SK-N-SH (cell line): ENCODE measurements at regions not wholly inside any gene's neighbourhood (a gene's known extent, or its start where the extent isn't known, plus 50 kb on each side); places are given as distances from the start of the nearest gene placed in this dataset.

Experiments
- CTCF ChIA-PET: fragments of 300-600, 350-600 bp; formaldehyde crosslinking; extraction: SDS; loops from one replicate; lab custom pipeline; 2021; lab: Yijun Ruan, JAX
- POLR2A ChIA-PET: fragments of 350-600 bp; sonication (Branson Sonifier 250); formaldehyde crosslinking; extraction: SDS; loops from one replicate; lab custom pipeline; 2020; ENCODE audit warnings: antibody characterized with exemption, inconsistent platforms; lab: Yijun Ruan, JAX
- DNase-seq: peaks from one replicate; pipeline ENCODE4 v3.0.0; 2012
- H2AFZ ChIP-seq: fragments of 200-600 bp; sonication (generic); 2 replicates; pipeline ENCODE4 v1.8.1; 2016; ENCODE audit warnings: antibody characterized with exemption, mild to moderate bottlenecking, low read depth
- H3F3A ChIP-seq: fragments of 200-600 bp; sonication (generic); replicated peaks from 2 replicates; pipeline ENCODE3; 2016; ENCODE audit warnings: antibody characterized with exemption, mild to moderate bottlenecking; ENCODE audit not compliant: insufficient read depth
- H3K27ac ChIP-seq, 2 experiments: fragments of 200-500 bp in 1 of 2; fragments of 200-600 bp in 1 of 2; sonication (Bioruptor generic) in 1 of 2; sonication (generic), shearing (Covaris generic) in 1 of 2; 2 replicates each; pipeline versions ENCODE4 v1.5.1 to v1.6.1; 2014 to 2016; ENCODE audit warnings: low read depth in 2 of 2, inconsistent platforms in 1 of 2, low read length in 1 of 2, mild to moderate bottlenecking in 1 of 2, mixed read lengths in 1 of 2
- H3K27me3 ChIP-seq: fragments of 200-600 bp; sonication (generic), shearing (Covaris generic); 2 replicates; pipeline ENCODE4 v1.6.1; 2016; ENCODE audit warnings: mixed run types; ENCODE audit not compliant: insufficient read depth
- H3K36me3 ChIP-seq, 2 experiments: fragments of 200-500 bp in 1 of 2; fragments of 200-600 bp in 1 of 2; sonication (Bioruptor generic) in 1 of 2; sonication (generic) in 1 of 2; replicated peaks in 1 of 2; 2 replicates each; pipeline versions ENCODE3 to v1.5.1; 2014 to 2016; ENCODE audit warnings: low read length in 1 of 2, mild to moderate bottlenecking in 1 of 2; ENCODE audit not compliant: insufficient read depth in 2 of 2, control insufficient read depth in 1 of 2
- H3K4me1 ChIP-seq, 2 experiments: fragments of 200-500 bp in 1 of 2; fragments of 200-600 bp in 1 of 2; sonication (Bioruptor generic) in 1 of 2; sonication (generic), shearing (Covaris generic) in 1 of 2; 2 replicates each; pipeline versions ENCODE4 v1.5.1 to v1.6.1; 2014 to 2016; ENCODE audit warnings: low read depth in 1 of 2, low read length in 1 of 2, mixed run types in 1 of 2; ENCODE audit not compliant: insufficient read depth in 2 of 2, control insufficient read depth in 1 of 2
- H3K4me2 ChIP-seq: fragments of 200-600 bp; sonication (generic), shearing (Covaris generic); 2 replicates; pipeline ENCODE4 v1.6.1; 2017; ENCODE audit warnings: mixed run types
- H3K4me3 ChIP-seq, 2 experiments: fragments of 200-500 bp in 1 of 2; fragments of 200-600 bp in 1 of 2; sonication (Bioruptor generic) in 1 of 2; sonication (generic), shearing (Covaris generic) in 1 of 2; 2 replicates each; pipeline versions ENCODE4 v1.5.1 to v1.8.1; 2014 to 2016; ENCODE audit warnings: low read depth in 2 of 2, inconsistent platforms in 1 of 2, low read length in 1 of 2, mild to moderate bottlenecking in 1 of 2, mixed read lengths in 1 of 2, moderate library complexity in 1 of 2
- H3K79me2 ChIP-seq: fragments of 200-600 bp; sonication (generic); 2 replicates; pipeline ENCODE4 v1.8.1; 2017; ENCODE audit warnings: mild to moderate bottlenecking; ENCODE audit not compliant: insufficient read depth
- H3K9ac ChIP-seq: fragments of 200-600 bp; sonication (generic); 2 replicates; pipeline ENCODE4 v1.6.1; 2017; ENCODE audit warnings: mixed run types
- H3K9me2 ChIP-seq: fragments of 200-600 bp; sonication (generic); 2 replicates; pipeline ENCODE4 v1.6.1; 2017; ENCODE audit warnings: mixed run types
- H3K9me3 ChIP-seq: fragments of 200-600 bp; sonication (generic); 2 replicates; pipeline ENCODE4 v1.6.1; 2017; ENCODE audit warnings: mixed run types, mild to moderate bottlenecking, moderate library complexity
- H4K20me1 ChIP-seq: fragments of 200-600 bp; sonication (generic); 2 replicates; pipeline ENCODE4 v1.6.1; 2017; ENCODE audit warnings: mild to moderate bottlenecking, mixed run types; ENCODE audit not compliant: insufficient read depth
- CHD2 ChIP-seq: fragments of 150-350 bp; IDR thresholded peaks from 2 replicates; pipeline ENCODE4 v1.6.1; 2018; ENCODE audit warnings: low read length; ENCODE audit not compliant: partially characterized antibody
- EZH2phosphoT487 ChIP-seq: fragments of 200-600 bp; sonication (generic); IDR thresholded peaks from 2 replicates; pipeline ENCODE4 v1.6.1; 2017; ENCODE audit warnings: low read depth, mixed run types, mild to moderate bottlenecking, antibody characterized with exemption, moderate library complexity, borderline replicate concordance
- MEF2A ChIP-seq: IDR thresholded peaks from 2 replicates; pipeline ENCODE4 v1.4.0; 2012; ENCODE audit warnings: low read depth, borderline replicate concordance
- POLR2AphosphoS5 ChIP-seq: IDR thresholded peaks from 2 replicates; pipeline ENCODE4 v1.6.1; 2012; ENCODE audit warnings: low read depth, low read length
- RAD21 ChIP-seq: IDR thresholded peaks from 2 replicates; pipeline ENCODE4 v1.6.1; 2012; ENCODE audit warnings: mild to moderate bottlenecking, low read length
- SIN3A ChIP-seq: IDR thresholded peaks from 2 replicates; pipeline ENCODE4 v1.6.1; 2012; ENCODE audit warnings: low read depth, mild to moderate bottlenecking, low read length, moderate library complexity, borderline replicate concordance
- TCF12 ChIP-seq: IDR thresholded peaks from 2 replicates; pipeline ENCODE4 v1.4.0; 2012
- YY1 ChIP-seq: IDR thresholded peaks from 2 replicates; pipeline ENCODE4 v1.4.0; 2012; ENCODE audit warnings: low read depth, mild to moderate bottlenecking
- WGBS: methylation state at CpG from one replicate; pipeline ENCODE4 v1.1.6; 2017; ENCODE audit warnings: low lambda C conversion rate; 5-methylcytosine and 5-hydroxymethylcytosine counted together
- TF ChIP-seq, protein P1 (sequence below): IDR thresholded peaks from 2 replicates; pipeline ENCODE4 v1.6.1; 2012; ENCODE audit warnings: mild to moderate bottlenecking, low read depth, low read length, moderate library complexity
- TF ChIP-seq, protein P2 (sequence below): fragments of 150-350 bp; IDR thresholded peaks from 2 replicates; pipeline ENCODE4 v1.6.1; 2016; ENCODE audit warnings: mild to moderate bottlenecking, low read depth, low read length

DNA sequence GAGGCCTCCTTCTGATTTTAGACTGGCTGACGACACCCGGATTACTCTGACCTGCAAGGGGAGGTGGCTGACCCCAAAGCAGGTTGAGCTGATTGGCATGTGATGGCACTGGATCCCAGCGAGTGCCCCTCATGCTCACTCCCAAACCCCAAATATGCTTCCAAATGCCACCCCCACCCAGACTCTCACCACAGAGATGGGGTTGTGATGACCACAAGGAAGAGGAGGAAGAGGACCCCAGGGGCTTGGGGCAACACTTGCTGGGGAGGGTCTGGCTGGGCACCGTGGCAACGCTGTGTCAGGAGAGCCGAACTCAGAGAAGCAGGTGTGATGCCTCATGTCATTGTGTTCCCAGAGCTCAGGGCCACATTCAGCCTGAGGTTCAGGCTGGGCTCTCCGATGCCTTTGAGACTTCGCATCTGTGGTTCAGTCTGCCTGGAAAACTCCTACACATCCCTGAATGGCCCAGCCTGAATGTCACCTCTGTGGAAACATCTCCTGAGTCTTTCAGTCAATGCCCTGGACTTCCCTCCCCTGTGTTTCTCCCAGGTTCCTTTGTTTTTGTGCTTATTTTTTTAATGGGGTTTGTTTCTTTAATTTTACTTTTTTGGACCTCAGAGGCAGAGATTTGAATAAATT lies 169.1 kb upstream of the PMEPA1 start:
- no peaks in the 10 kb centered on the region for H3F3A ChIP-seq
- H3K4me3 ChIP-seq, result no peak overlapping the region
- H3K4me1 ChIP-seq, result peaks cover 0 to 58% of the 10 kb centered on the region in 2 experiments; a peak in 2 of 4 replicates
- DNase-seq, result no peak
- 77% methylated on average over 4 of the region's 8 CpGs for WGBS
- TF ChIP-seq POLR2AphosphoS5 (no peak), EZH2phosphoT487 (no peak)
- H3K79me2 ChIP-seq, result no peaks in the 10 kb centered on the region
- no peaks in the 10 kb centered on the region for H4K20me1 ChIP-seq
- no peak overlapping the region; a peak in 1 of 4 replicates for H3K27ac ChIP-seq
- H3K9ac ChIP-seq, result no peak overlapping the region
- H3K27me3 ChIP-seq, result peaks cover 11% of the 10 kb centered on the region
- POLR2A ChIA-PET, result no interaction called here
- CTCF ChIA-PET, result no interaction called here
- no peaks in the 10 kb centered on the region for H3K9me3 ChIP-seq
- H2AFZ ChIP-seq, result no peak overlapping the region
- no peak overlapping the region for H3K4me2 ChIP-seq
- H3K9me2 ChIP-seq, result no peaks in the 10 kb centered on the region
- no peaks in the 10 kb centered on the region for H3K36me3 ChIP-seq

DNA sequence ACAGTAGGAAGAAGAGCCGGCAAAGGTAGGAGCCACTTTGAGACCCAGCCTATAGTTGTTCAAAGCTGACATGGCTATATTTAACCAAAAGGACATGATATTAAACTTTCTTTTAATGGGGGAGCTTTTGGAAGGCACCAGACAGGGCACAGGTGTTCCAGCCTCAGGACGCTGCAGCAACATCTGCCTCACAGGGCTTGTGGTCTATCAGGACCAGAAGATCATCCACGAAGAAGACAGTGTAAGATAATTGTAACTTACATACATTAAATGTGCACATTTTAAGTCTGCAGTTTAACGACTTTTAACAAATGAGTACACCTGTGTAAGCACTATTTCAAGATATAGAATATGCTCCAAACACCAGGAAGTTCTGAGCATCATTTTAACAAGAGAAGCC lies 168.2 kb upstream of the PMEPA1 start:
- Histone ChIP-seq H3K27ac (no peak overlapping the region), H3K4me2 (no peak overlapping the region), H3K9me2 (no peaks in the 10 kb centered on the region), H2AFZ (no peak overlapping the region), H3K79me2 (no peaks in the 10 kb centered on the region), H3F3A (no peaks in the 10 kb centered on the region), H3K27me3 (peaks cover 11% of the 10 kb centered on the region), H3K9ac (no peak overlapping the region), H3K36me3 (no peaks in the 10 kb centered on the region), H3K4me3 (no peak overlapping the region), H3K9me3 (no peaks in the 10 kb centered on the region), H3K4me1 (peaks cover 0 to 55% of the 10 kb centered on the region in 2 experiments; a peak in 2 of 4 replicates), H4K20me1 (no peaks in the 10 kb centered on the region)
- ChIA-PET CTCF (interaction anchor here (1.3 kb wide), 1 partner anchor 14 kb away, joined by 3 read pairs; no protein-coding TSS in a partner anchor), POLR2A (no interaction called here)
- 63% methylated on average over 4 of the region's 4 CpGs for WGBS
- TF ChIP-seq RAD21 (no peak), YY1 (no peak), MEF2A (no peak), SIN3A (no peak), CHD2 (no peak), TCF12 (no peak)
- TF ChIP-seq, protein P1, sequence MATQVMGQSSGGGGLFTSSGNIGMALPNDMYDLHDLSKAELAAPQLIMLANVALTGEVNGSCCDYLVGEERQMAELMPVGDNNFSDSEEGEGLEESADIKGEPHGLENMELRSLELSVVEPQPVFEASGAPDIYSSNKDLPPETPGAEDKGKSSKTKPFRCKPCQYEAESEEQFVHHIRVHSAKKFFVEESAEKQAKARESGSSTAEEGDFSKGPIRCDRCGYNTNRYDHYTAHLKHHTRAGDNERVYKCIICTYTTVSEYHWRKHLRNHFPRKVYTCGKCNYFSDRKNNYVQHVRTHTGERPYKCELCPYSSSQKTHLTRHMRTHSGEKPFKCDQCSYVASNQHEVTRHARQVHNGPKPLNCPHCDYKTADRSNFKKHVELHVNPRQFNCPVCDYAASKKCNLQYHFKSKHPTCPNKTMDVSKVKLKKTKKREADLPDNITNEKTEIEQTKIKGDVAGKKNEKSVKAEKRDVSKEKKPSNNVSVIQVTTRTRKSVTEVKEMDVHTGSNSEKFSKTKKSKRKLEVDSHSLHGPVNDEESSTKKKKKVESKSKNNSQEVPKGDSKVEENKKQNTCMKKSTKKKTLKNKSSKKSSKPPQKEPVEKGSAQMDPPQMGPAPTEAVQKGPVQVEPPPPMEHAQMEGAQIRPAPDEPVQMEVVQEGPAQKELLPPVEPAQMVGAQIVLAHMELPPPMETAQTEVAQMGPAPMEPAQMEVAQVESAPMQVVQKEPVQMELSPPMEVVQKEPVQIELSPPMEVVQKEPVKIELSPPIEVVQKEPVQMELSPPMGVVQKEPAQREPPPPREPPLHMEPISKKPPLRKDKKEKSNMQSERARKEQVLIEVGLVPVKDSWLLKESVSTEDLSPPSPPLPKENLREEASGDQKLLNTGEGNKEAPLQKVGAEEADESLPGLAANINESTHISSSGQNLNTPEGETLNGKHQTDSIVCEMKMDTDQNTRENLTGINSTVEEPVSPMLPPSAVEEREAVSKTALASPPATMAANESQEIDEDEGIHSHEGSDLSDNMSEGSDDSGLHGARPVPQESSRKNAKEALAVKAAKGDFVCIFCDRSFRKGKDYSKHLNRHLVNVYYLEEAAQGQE, result no peak
- TF ChIP-seq, protein P2, sequence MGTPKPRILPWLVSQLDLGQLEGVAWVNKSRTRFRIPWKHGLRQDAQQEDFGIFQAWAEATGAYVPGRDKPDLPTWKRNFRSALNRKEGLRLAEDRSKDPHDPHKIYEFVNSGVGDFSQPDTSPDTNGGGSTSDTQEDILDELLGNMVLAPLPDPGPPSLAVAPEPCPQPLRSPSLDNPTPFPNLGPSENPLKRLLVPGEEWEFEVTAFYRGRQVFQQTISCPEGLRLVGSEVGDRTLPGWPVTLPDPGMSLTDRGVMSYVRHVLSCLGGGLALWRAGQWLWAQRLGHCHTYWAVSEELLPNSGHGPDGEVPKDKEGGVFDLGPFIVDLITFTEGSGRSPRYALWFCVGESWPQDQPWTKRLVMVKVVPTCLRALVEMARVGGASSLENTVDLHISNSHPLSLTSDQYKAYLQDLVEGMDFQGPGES, result no peak
- DNase-seq, result no peak
